GM12878 (cell line): ENCODE measurements at regions not wholly inside any gene's neighbourhood (a gene's known extent, or its start where the extent isn't known, plus 50 kb on each side); places are given as distances from the start of the nearest gene placed in this dataset.

Experiments used
- ATAC-seq: fragments of 200-7000 bp; cut with Tn5 transposase; 3 replicates; pipeline ENCODE4 v1.9.1; 2020; ENCODE audit warnings: mild to moderate bottlenecking, moderate library complexity
- BruUV-seq: library from RNA; stranded (reverse); fragments of 400-500 nt; replicated peaks from 2 replicates; lab custom pipeline; 2021; lab: Mats Ljungman, UMichigan
- CTCF ChIA-PET: fragments of 300-600 bp; sonication (Branson Sonifier 250); formaldehyde crosslinking; extraction: SDS; loops from one replicate; lab custom pipeline; 2021; ENCODE audit warnings: inconsistent platforms; lab: Yijun Ruan, JAX
- POLR2A ChIA-PET: fragments of 350-600 bp; formaldehyde crosslinking; extraction: SDS; loops from one replicate; lab custom pipeline; 2021; ENCODE audit warnings: inconsistent platforms; lab: Charles Lee
- RAD21 ChIA-PET: fragments of 300-600 bp; sonication (Branson Sonifier 250); formaldehyde crosslinking; loops from one replicate; lab custom pipeline; 2023; ENCODE audit warnings: antibody characterized with exemption; ENCODE audit not compliant: unreplicated experiment; lab: Charles Lee
- SMC1A ChIA-PET: fragments of 300-600 bp; sonication (Branson Sonifier 250); formaldehyde crosslinking; loops from one replicate; lab custom pipeline; 2023; ENCODE audit not compliant: unreplicated experiment, uncharacterized antibody; lab: Charles Lee
- DNase-seq: peaks from one replicate; pipeline ENCODE4 v3.0.0-alpha.2; 2011; ENCODE audit warnings: low read depth, low spot score
- FAIRE-seq: peaks from 3 replicates; lab custom pipeline; 2011; peaks lifted over from hg19 to GRCh38; lab: Jason Lieb, UNC
- H2AFZ ChIP-seq: 2 replicates; pipeline ENCODE4 v1.6.0; 2011; ENCODE audit warnings: low read depth, low read length, control low read depth; ENCODE audit not compliant: control insufficient read depth
- H3K27ac ChIP-seq: 2 replicates; pipeline ENCODE4 v1.5.1; 2011; ENCODE audit warnings: control low read depth; ENCODE audit not compliant: control insufficient read depth, insufficient read depth
- H3K27me3 ChIP-seq, 2 experiments: replicated peaks in 1 of 2; 2 replicates each; pipeline versions ENCODE4 v1.6.0 to v1.6.1; 2011; ENCODE audit warnings: low read length in 1 of 2; ENCODE audit not compliant: control insufficient read depth in 2 of 2, insufficient read depth in 2 of 2
- H3K36me3 ChIP-seq, 2 experiments: 2 replicates each; pipeline ENCODE4 v1.5.1; 2011; ENCODE audit warnings: low read length in 1 of 2; ENCODE audit not compliant: control insufficient read depth in 2 of 2, insufficient read depth in 2 of 2
- H3K4me1 ChIP-seq: 2 replicates; pipeline ENCODE4 v1.6.1; 2011; ENCODE audit warnings: mild to moderate bottlenecking, low read length, moderate library complexity, mixed read lengths; ENCODE audit not compliant: control insufficient read depth, insufficient read depth
- H3K4me2 ChIP-seq: 2 replicates; pipeline ENCODE4 v1.6.0; 2011; ENCODE audit warnings: control low read depth; ENCODE audit not compliant: control insufficient read depth, insufficient read depth
- H3K4me3 ChIP-seq: fragments of 200-600 bp; sonication (generic); 2 replicates; pipeline ENCODE4 v1.5.1; 2016
- H3K79me2 ChIP-seq: 2 replicates; pipeline ENCODE4 v1.6.0; 2011; ENCODE audit warnings: low read length; ENCODE audit not compliant: control insufficient read depth, insufficient read depth
- H3K9ac ChIP-seq: 2 replicates; pipeline ENCODE4 v1.8.0; 2011; ENCODE audit warnings: low read length, control low read depth, mixed read lengths; ENCODE audit not compliant: control insufficient read depth, insufficient read depth
- H3K9me3 ChIP-seq: replicated peaks from 3 replicates; pipeline ENCODE4 v1.5.1; 2011; ENCODE audit warnings: mild to moderate bottlenecking, low read length; ENCODE audit not compliant: control insufficient read depth, insufficient read depth
- H4K20me1 ChIP-seq: 2 replicates; pipeline ENCODE4 v1.6.0; 2011; ENCODE audit not compliant: control insufficient read depth, insufficient read depth
- CHD1 ChIP-seq: IDR thresholded peaks from 2 replicates; pipeline ENCODE4 v1.6.1; 2012; ENCODE audit warnings: low read depth, low read length, improper control_type of control experiment
- CREM ChIP-seq: IDR thresholded peaks from 2 replicates; pipeline ENCODE4 v1.6.1; 2014; ENCODE audit warnings: antibody characterized with exemption, low read depth
- EED ChIP-seq: sonication (generic); IDR thresholded peaks from 2 replicates; pipeline ENCODE4 v1.6.1; 2016; ENCODE audit warnings: antibody characterized with exemption, low read depth
- HDAC2 ChIP-seq: fragments of 200-600 bp; sonication (generic); IDR thresholded peaks from 2 replicates; pipeline ENCODE4 v1.6.1; 2017
- JUNB ChIP-seq: IDR thresholded peaks from 2 replicates; pipeline ENCODE4 v1.6.1; 2016; ENCODE audit warnings: antibody characterized with exemption, mild to moderate bottlenecking
- LARP7 ChIP-seq: fragments of 450-650 bp; IDR thresholded peaks from 2 replicates; pipeline ENCODE4 v1.6.1; 2017; ENCODE audit warnings: mild to moderate bottlenecking
- NRF1 ChIP-seq: conservative IDR thresholded peaks from 2 replicates; pipeline ENCODE4 v1.6.1; 2011; ENCODE audit warnings: mild to moderate bottlenecking, low read depth, low read length, improper control_type of control experiment
- POLR2A ChIP-seq: IDR thresholded peaks from 2 replicates; pipeline ENCODE4 v1.6.1; 2011; ENCODE audit warnings: low read depth, mild to moderate bottlenecking, low read length
- SIN3A ChIP-seq: IDR thresholded peaks from 2 replicates; pipeline ENCODE4 v1.6.1; 2012; ENCODE audit warnings: low read depth, low read length, improper control_type of control experiment
- ZBED1 ChIP-seq: IDR thresholded peaks from 2 replicates; pipeline ENCODE4 v1.6.1; 2016; ENCODE audit warnings: borderline replicate concordance
- ZNF24 ChIP-seq: fragments of 450-650 bp; IDR thresholded peaks from 2 replicates; pipeline ENCODE4 v1.6.1; 2017; ENCODE audit warnings: antibody characterized with exemption, mild to moderate bottlenecking
- WGBS: methylation state at CpG from one replicate; pipeline ENCODE4 v1.1.6; 2016; ENCODE audit warnings: low lambda C conversion rate; ENCODE audit not compliant: insufficient replicate concordance, insufficient coverage; ENCODE audit errors: missing lambda C conversion rate; 5-methylcytosine and 5-hydroxymethylcytosine counted together
- in situ Hi-C: fragments of 300-500 bp; cut with MboI; formaldehyde crosslinking; loops from 9 replicates; pipeline ENCODE4 v1.14.3; 2018; ENCODE audit warnings: mixed read lengths
- intact Hi-C: fragments of 100-400 bp; cut with micrococcal nuclease; formaldehyde crosslinking; loops from one replicate; pipeline ENCODE4 v1.14.2; 2022; ENCODE audit not compliant: unreplicated experiment
- TF ChIP-seq, protein P1 (sequence below): fragments of 450-650 bp; IDR thresholded peaks from 2 replicates; pipeline ENCODE4 v1.6.1; 2018; ENCODE audit warnings: borderline replicate concordance, mild to moderate bottlenecking; ENCODE audit not compliant: partially characterized antibody
- TF ChIP-seq, protein P2 (sequence below): fragments of 450-650 bp; IDR thresholded peaks from 2 replicates; pipeline ENCODE4 v1.6.1; 2017; ENCODE audit warnings: borderline replicate concordance
- TF ChIP-seq, protein P3 (sequence below): IDR thresholded peaks from 2 replicates; pipeline ENCODE4 v1.6.1; 2011; ENCODE audit warnings: low read depth, mild to moderate bottlenecking, low read length, moderate library complexity, borderline replicate concordance; ENCODE audit errors: extremely low read depth
- TF ChIP-seq, protein P4 (sequence below): fragments of 450-650 bp; IDR thresholded peaks from 2 replicates; pipeline ENCODE4 v1.6.1; 2016; ENCODE audit warnings: mild to moderate bottlenecking, moderate library complexity, borderline replicate concordance
- TF ChIP-seq, protein P5 (sequence below): fragments of 450-650 bp; IDR thresholded peaks from 2 replicates; pipeline ENCODE4 v1.6.1; 2014; ENCODE audit warnings: mild to moderate bottlenecking

DNA sequence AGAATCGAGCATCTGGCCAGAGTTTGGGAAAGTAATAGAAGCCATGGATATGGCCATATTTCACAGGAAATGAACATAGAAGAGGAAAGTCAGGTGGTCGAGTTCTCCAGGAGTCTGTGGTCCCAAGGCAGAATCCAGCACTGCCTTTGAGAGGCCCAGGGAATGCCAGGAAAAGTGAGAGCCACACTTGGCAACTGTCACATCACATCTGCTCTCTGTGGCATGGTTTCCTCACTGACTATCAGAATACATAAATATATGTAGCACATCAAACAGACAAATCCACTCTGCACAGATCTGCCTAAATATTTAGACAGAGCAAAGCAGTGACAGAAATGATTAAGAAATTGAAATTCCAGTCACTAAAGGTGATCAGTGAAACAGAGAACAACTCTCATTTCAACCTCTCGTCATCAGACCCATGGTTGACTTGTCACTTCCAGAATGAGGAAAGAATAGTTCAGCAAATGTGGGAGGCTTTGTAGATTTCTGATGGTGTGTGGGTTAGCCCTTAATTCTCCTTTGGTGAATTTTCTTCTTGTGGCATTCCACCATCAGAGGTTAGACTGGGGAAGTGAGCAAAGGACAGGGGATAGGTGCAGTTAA is 58.8 kb upstream of the MAN1A2 start (continued):
- TF ChIP-seq, protein P1, sequence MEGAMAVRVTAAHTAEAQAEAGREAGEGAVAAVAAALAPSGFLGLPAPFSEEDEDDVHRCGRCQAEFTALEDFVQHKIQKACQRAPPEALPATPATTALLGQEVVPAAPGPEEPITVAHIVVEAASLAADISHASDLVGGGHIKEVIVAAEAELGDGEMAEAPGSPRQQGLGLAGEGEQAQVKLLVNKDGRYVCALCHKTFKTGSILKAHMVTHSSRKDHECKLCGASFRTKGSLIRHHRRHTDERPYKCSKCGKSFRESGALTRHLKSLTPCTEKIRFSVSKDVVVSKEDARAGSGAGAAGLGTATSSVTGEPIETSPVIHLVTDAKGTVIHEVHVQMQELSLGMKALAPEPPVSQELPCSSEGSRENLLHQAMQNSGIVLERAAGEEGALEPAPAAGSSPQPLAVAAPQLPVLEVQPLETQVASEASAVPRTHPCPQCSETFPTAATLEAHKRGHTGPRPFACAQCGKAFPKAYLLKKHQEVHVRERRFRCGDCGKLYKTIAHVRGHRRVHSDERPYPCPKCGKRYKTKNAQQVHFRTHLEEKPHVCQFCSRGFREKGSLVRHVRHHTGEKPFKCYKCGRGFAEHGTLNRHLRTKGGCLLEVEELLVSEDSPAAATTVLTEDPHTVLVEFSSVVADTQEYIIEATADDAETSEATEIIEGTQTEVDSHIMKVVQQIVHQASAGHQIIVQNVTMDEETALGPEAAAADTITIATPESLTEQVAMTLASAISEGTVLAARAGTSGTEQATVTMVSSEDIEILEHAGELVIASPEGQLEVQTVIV: no peak
- TF ChIP-seq NRF1 (no peak), CHD1 (no peak), LARP7 (no peak), ZNF24 (no peak), SIN3A (no peak)
- TF ChIP-seq, protein P2, sequence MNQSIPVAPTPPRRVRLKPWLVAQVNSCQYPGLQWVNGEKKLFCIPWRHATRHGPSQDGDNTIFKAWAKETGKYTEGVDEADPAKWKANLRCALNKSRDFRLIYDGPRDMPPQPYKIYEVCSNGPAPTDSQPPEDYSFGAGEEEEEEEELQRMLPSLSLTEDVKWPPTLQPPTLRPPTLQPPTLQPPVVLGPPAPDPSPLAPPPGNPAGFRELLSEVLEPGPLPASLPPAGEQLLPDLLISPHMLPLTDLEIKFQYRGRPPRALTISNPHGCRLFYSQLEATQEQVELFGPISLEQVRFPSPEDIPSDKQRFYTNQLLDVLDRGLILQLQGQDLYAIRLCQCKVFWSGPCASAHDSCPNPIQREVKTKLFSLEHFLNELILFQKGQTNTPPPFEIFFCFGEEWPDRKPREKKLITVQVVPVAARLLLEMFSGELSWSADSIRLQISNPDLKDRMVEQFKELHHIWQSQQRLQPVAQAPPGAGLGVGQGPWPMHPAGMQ: no peak
- TF ChIP-seq, protein P3, sequence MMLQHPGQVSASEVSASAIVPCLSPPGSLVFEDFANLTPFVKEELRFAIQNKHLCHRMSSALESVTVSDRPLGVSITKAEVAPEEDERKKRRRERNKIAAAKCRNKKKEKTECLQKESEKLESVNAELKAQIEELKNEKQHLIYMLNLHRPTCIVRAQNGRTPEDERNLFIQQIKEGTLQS: no peak

DNA sequence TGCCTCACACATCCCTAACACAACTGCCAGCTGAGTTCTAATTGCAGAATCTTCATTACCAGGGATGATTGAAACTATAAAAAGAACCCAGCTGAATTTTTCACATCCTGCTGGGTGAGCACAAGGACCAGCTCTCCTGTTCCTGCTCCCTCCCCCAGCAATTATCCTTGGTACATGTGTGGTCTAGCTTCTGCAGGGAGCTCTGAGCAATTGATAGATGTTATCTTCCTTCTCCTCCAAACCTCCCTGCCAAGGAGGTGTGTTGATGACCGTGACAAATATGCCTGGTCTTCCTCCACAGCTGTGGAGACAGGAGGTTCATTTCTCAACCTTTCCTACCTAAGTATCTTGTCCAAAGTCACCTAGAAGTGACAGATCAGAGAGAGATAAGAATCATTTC is 65.3 kb upstream of the MAN1A2 start:
- CTCF ChIA-PET: no interaction called here
- H3K27me3 ChIP-seq: peaks cover 0 to 1% of the 10 kb centered on the region in 2 experiments; a peak in 1 of 4 replicates
- H3K4me2 ChIP-seq: no peak overlapping the region
- no peak overlapping the region for H3K4me3 ChIP-seq
- DNase-seq: no peak
- intact Hi-C loops (no loop called here), in situ Hi-C loops (no loop called here)
- no peak for FAIRE-seq
- H3K9me3 ChIP-seq: no peaks in the 10 kb centered on the region
- BruUV-seq: no TSS peak
- no peaks in the 10 kb centered on the region for H3K4me1 ChIP-seq
- POLR2A ChIA-PET: no interaction called here
- SMC1A ChIA-PET: no interaction called here
- no peak overlapping the region for H2AFZ ChIP-seq
- H3K27ac ChIP-seq: no peak overlapping the region
- H3K36me3 ChIP-seq: no peaks in the 10 kb centered on the region
- 21% methylated on average over 1 of the region's 1 CpG for WGBS
- RAD21 ChIA-PET: no interaction called here
- ATAC-seq: no peak
- H3K9ac ChIP-seq: no peak overlapping the region
- no peaks in the 10 kb centered on the region for H3K79me2 ChIP-seq
- H4K20me1 ChIP-seq: no peaks in the 10 kb centered on the region
- TF ChIP-seq EED (no peak), POLR2A (no peak), HDAC2 (no peak), ZBED1 (no peak), CREM (no peak), JUNB (no peak)
- TF ChIP-seq, protein P4, sequence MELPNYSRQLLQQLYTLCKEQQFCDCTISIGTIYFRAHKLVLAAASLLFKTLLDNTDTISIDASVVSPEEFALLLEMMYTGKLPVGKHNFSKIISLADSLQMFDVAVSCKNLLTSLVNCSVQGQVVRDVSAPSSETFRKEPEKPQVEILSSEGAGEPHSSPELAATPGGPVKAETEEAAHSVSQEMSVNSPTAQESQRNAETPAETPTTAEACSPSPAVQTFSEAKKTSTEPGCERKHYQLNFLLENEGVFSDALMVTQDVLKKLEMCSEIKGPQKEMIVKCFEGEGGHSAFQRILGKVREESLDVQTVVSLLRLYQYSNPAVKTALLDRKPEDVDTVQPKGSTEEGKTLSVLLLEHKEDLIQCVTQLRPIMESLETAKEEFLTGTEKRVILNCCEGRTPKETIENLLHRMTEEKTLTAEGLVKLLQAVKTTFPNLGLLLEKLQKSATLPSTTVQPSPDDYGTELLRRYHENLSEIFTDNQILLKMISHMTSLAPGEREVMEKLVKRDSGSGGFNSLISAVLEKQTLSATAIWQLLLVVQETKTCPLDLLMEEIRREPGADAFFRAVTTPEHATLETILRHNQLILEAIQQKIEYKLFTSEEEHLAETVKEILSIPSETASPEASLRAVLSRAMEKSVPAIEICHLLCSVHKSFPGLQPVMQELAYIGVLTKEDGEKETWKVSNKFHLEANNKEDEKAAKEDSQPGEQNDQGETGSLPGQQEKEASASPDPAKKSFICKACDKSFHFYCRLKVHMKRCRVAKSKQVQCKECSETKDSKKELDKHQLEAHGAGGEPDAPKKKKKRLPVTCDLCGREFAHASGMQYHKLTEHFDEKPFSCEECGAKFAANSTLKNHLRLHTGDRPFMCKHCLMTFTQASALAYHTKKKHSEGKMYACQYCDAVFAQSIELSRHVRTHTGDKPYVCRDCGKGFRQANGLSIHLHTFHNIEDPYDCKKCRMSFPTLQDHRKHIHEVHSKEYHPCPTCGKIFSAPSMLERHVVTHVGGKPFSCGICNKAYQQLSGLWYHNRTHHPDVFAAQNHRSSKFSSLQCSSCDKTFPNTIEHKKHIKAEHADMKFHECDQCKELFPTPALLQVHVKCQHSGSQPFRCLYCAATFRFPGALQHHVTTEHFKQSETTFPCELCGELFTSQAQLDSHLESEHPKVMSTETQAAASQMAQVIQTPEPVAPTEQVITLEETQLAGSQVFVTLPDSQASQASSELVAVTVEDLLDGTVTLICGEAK: no peak
- TF ChIP-seq, protein P5, sequence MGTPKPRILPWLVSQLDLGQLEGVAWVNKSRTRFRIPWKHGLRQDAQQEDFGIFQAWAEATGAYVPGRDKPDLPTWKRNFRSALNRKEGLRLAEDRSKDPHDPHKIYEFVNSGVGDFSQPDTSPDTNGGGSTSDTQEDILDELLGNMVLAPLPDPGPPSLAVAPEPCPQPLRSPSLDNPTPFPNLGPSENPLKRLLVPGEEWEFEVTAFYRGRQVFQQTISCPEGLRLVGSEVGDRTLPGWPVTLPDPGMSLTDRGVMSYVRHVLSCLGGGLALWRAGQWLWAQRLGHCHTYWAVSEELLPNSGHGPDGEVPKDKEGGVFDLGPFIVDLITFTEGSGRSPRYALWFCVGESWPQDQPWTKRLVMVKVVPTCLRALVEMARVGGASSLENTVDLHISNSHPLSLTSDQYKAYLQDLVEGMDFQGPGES: no peak
